MM.1S (cell line): ENCODE measurements at regions not wholly inside any gene's neighbourhood (a gene's known extent, or its start where the extent isn't known, plus 50 kb on each side); places are given as distances from the start of the nearest gene placed in this dataset.

Source experiments
- EZH2 ChIP-seq: fragments of 300-600 bp; sonication (generic); optimal IDR thresholded peaks from 2 replicates; pipeline ENCODE3; 2017; ENCODE audit warnings: low read depth, mild to moderate bottlenecking, antibody characterized with exemption, low read length, mixed read lengths
- EZH2phosphoT487 ChIP-seq: fragments of 300-600 bp; sonication (generic); IDR thresholded peaks from 2 replicates; pipeline ENCODE4 v1.6.1; 2018; ENCODE audit warnings: antibody characterized with exemption, low read length
- TF ChIP-seq, protein P1 (sequence below): fragments of 300-600 bp; sonication (generic); IDR thresholded peaks from 2 replicates; pipeline ENCODE4 v1.5.1; 2016; ENCODE audit warnings: antibody characterized with exemption, low read length, mixed read lengths

DNA sequence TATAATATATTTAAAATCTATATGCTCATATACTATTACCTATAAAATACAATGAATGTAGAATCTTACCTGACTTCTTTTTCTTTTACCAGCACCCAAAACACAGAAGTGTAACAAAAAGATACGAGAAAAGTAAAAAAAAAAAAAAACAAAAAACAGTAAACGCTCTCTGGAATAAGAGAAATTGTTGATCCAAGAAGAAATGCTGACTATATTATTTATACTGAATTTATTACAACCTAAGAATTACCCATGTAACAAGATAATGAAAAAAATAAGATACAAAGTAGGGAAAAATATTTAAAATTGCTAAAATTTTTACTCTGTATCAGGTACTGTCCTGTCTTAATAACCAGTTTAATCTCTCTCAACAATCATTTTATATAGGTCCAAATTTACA is 787.9 kb upstream of the MAN1A1 start:
- TF ChIP-seq, protein P1, sequence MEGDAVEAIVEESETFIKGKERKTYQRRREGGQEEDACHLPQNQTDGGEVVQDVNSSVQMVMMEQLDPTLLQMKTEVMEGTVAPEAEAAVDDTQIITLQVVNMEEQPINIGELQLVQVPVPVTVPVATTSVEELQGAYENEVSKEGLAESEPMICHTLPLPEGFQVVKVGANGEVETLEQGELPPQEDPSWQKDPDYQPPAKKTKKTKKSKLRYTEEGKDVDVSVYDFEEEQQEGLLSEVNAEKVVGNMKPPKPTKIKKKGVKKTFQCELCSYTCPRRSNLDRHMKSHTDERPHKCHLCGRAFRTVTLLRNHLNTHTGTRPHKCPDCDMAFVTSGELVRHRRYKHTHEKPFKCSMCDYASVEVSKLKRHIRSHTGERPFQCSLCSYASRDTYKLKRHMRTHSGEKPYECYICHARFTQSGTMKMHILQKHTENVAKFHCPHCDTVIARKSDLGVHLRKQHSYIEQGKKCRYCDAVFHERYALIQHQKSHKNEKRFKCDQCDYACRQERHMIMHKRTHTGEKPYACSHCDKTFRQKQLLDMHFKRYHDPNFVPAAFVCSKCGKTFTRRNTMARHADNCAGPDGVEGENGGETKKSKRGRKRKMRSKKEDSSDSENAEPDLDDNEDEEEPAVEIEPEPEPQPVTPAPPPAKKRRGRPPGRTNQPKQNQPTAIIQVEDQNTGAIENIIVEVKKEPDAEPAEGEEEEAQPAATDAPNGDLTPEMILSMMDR = no peak
- no peak for TF ChIP-seq EZH2
- no peak for TF ChIP-seq EZH2phosphoT487
